ENCODE measurements at regions not wholly inside any gene's neighbourhood (a gene's known extent, or its start where the extent isn't known, plus 50 kb on each side); places are given as distances from the start of the nearest gene placed in this dataset.

GRCh38 chr18:47345291-47345690 is 93.8 kb upstream of the SKOR2 start:
- no peaks in the 10 kb centered on the region for H4K20me1 ChIP-seq (ENCODE audit: insufficient read depth)
- H3K9me3 ChIP-seq, result no peaks in the 10 kb centered on the region
- no peak overlapping the region for H3K27ac ChIP-seq (ENCODE audit: low read depth in 2 of 2, low read length in 1 of 2)
- TF ChIP-seq FOXJ3 (CRISPR knock-in tag; IDR thresholded peaks at IDR 0.05), result no peak
- no peaks in the 10 kb centered on the region for H3K36me3 ChIP-seq (replicated peaks in 1 of 2; ENCODE audit: control insufficient read depth in 1 of 2, insufficient read depth in 2 of 2, low read length in 1 of 2)
- WGBS (ENCODE audit: low lambda C conversion rate), result 16% methylated on average over 3 of the region's 4 CpGs
- H3K4me2 ChIP-seq, result no peak overlapping the region
- ChIA-PET CTCF (interaction anchor here (1.3 kb wide), 1 partner anchor 57 kb away, joined by 3 read pairs; no protein-coding TSS in a partner anchor), POLR2A (no interaction called here)
- no peak overlapping the region for H3K9ac ChIP-seq
- H3K79me2 ChIP-seq (ENCODE audit: insufficient read depth), result no peaks in the 10 kb centered on the region
- no peaks in the 10 kb centered on the region for H3K9me2 ChIP-seq
- H2AFZ ChIP-seq (ENCODE audit: low read depth), result no peak overlapping the region
- H3K27me3 ChIP-seq (ENCODE audit: insufficient read depth), result no peaks in the 10 kb centered on the region
- H3F3A ChIP-seq (replicated peaks; ENCODE audit: insufficient read depth), result no peaks in the 10 kb centered on the region
- H3K4me1 ChIP-seq (ENCODE audit: control insufficient read depth in 1 of 2, insufficient read depth in 2 of 2, low read depth in 1 of 2, low read length in 1 of 2), result no peaks in the 10 kb centered on the region; a peak in 1 of 4 replicates
- DNase-seq, result no peak
- H3K4me3 ChIP-seq (ENCODE audit: low read depth in 2 of 2, low read length in 1 of 2), result no peak overlapping the region

GRCh38 chr18:47343291-47343690 is 91.8 kb upstream of the SKOR2 start:
- Histone ChIP-seq H3K9me2 (no peaks in the 10 kb centered on the region), H3K9me3 (no peaks in the 10 kb centered on the region), H3K79me2 (ENCODE audit: insufficient read depth) (no peaks in the 10 kb centered on the region), H2AFZ (ENCODE audit: low read depth) (no peak overlapping the region), H3K4me2 (no peak overlapping the region), H3K36me3 (replicated peaks in 1 of 2; ENCODE audit: control insufficient read depth in 1 of 2, insufficient read depth in 2 of 2, low read length in 1 of 2) (no peaks in the 10 kb centered on the region), H3K4me3 (ENCODE audit: low read depth in 2 of 2, low read length in 1 of 2) (no peak overlapping the region), H3K9ac (no peak overlapping the region), H3F3A (replicated peaks; ENCODE audit: insufficient read depth) (no peaks in the 10 kb centered on the region), H3K27me3 (ENCODE audit: insufficient read depth) (no peaks in the 10 kb centered on the region), H4K20me1 (ENCODE audit: insufficient read depth) (no peaks in the 10 kb centered on the region), H3K4me1 (ENCODE audit: control insufficient read depth in 1 of 2, insufficient read depth in 2 of 2, low read depth in 1 of 2, low read length in 1 of 2) (no peaks in the 10 kb centered on the region; a peak in 1 of 4 replicates), H3K27ac (ENCODE audit: low read depth in 2 of 2, low read length in 1 of 2) (no peak overlapping the region)
- WGBS (ENCODE audit: low lambda C conversion rate), result 18% methylated on average over 4 of the region's 4 CpGs
- ChIA-PET CTCF (no interaction called here), POLR2A (no interaction called here)
- TF ChIP-seq CHD2 (IDR thresholded peaks at IDR 0.05; ENCODE audit: low read length, partially characterized antibody), result no peak
- DNase-seq, result no peak

- no peak for DNase-seq
- 0% methylated on average over 1 of the region's 1 CpG for WGBS (ENCODE audit: low lambda C conversion rate)
- no peaks in the 10 kb centered on the region for H3F3A ChIP-seq (replicated peaks; ENCODE audit: insufficient read depth)
- POLR2A ChIA-PET, result no interaction called here
- H3K9me2 ChIP-seq, result no peaks in the 10 kb centered on the region
- no peaks in the 10 kb centered on the region; a peak in 1 of 4 replicates for H3K4me1 ChIP-seq (ENCODE audit: control insufficient read depth in 1 of 2, insufficient read depth in 2 of 2, low read depth in 1 of 2, low read length in 1 of 2)
- H3K4me3 ChIP-seq (ENCODE audit: low read depth in 2 of 2, low read length in 1 of 2), result no peak overlapping the region
- no peak overlapping the region for H3K4me2 ChIP-seq
- H4K20me1 ChIP-seq (ENCODE audit: insufficient read depth), result no peaks in the 10 kb centered on the region
- TF ChIP-seq TCF12 (IDR thresholded peaks at IDR 0.05) (no peak), EZH2phosphoT487 (IDR thresholded peaks at IDR 0.05; ENCODE audit: borderline replicate concordance, low read depth) (no peak), RCOR1 (IDR thresholded peaks at IDR 0.05; ENCODE audit: low read length) (no peak), RAD21 (IDR thresholded peaks at IDR 0.05; ENCODE audit: low read length) (no peak), POLR2AphosphoS5 (IDR thresholded peaks at IDR 0.05; ENCODE audit: low read depth, low read length) (no peak), SMC3 (IDR thresholded peaks at IDR 0.05; ENCODE audit: low read depth, low read length) (no peak), GABPA (IDR thresholded peaks at IDR 0.05; ENCODE audit: low read depth) (no peak), USF2 (IDR thresholded peaks at IDR 0.05; ENCODE audit: borderline replicate concordance, low read depth, low read length) (no peak), GATA2 (CRISPR knock-in tag; IDR thresholded peaks at IDR 0.05) (no peak), JUND (IDR thresholded peaks at IDR 0.05) (no peak), ELF1 (IDR thresholded peaks at IDR 0.05) (no peak), NRF1 (IDR thresholded peaks at IDR 0.05; ENCODE audit: low read depth, low read length) (no peak), TEAD4 (IDR thresholded peaks at IDR 0.05; ENCODE audit: borderline replicate concordance, insufficient read depth) (no peak)
- TF ChIP-seq, protein P1, sequence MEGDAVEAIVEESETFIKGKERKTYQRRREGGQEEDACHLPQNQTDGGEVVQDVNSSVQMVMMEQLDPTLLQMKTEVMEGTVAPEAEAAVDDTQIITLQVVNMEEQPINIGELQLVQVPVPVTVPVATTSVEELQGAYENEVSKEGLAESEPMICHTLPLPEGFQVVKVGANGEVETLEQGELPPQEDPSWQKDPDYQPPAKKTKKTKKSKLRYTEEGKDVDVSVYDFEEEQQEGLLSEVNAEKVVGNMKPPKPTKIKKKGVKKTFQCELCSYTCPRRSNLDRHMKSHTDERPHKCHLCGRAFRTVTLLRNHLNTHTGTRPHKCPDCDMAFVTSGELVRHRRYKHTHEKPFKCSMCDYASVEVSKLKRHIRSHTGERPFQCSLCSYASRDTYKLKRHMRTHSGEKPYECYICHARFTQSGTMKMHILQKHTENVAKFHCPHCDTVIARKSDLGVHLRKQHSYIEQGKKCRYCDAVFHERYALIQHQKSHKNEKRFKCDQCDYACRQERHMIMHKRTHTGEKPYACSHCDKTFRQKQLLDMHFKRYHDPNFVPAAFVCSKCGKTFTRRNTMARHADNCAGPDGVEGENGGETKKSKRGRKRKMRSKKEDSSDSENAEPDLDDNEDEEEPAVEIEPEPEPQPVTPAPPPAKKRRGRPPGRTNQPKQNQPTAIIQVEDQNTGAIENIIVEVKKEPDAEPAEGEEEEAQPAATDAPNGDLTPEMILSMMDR (IDR thresholded peaks at IDR 0.05), result no peak
- TF ChIP-seq, protein P2, sequence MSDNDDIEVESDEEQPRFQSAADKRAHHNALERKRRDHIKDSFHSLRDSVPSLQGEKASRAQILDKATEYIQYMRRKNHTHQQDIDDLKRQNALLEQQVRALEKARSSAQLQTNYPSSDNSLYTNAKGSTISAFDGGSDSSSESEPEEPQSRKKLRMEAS (IDR thresholded peaks at IDR 0.05; ENCODE audit: low read depth), result no peak
- TF ChIP-seq, protein P3, sequence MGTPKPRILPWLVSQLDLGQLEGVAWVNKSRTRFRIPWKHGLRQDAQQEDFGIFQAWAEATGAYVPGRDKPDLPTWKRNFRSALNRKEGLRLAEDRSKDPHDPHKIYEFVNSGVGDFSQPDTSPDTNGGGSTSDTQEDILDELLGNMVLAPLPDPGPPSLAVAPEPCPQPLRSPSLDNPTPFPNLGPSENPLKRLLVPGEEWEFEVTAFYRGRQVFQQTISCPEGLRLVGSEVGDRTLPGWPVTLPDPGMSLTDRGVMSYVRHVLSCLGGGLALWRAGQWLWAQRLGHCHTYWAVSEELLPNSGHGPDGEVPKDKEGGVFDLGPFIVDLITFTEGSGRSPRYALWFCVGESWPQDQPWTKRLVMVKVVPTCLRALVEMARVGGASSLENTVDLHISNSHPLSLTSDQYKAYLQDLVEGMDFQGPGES (IDR thresholded peaks at IDR 0.05; ENCODE audit: low read depth, low read length), result no peak
- no peak overlapping the region for H3K27ac ChIP-seq (ENCODE audit: low read depth in 2 of 2, low read length in 1 of 2)
- no peaks in the 10 kb centered on the region for H3K9me3 ChIP-seq
- no peaks in the 10 kb centered on the region for H3K36me3 ChIP-seq (replicated peaks in 1 of 2; ENCODE audit: control insufficient read depth in 1 of 2, insufficient read depth in 2 of 2, low read length in 1 of 2)
- no peaks in the 10 kb centered on the region for H3K79me2 ChIP-seq (ENCODE audit: insufficient read depth)
- H3K9ac ChIP-seq, result no peak overlapping the region
- no peaks in the 10 kb centered on the region for H3K27me3 ChIP-seq (ENCODE audit: insufficient read depth)
- CTCF ChIA-PET, result no interaction called here
- H2AFZ ChIP-seq (ENCODE audit: low read depth), result no peak overlapping the region
These were observed 91.1 kb upstream of the SKOR2 start for GRCh38 chr18:47342566-47342965.

Measured in SK-N-SH (cell line).